Gastroesophageal sphincter (tissue), 4 donors: ENCODE measurements at regions not wholly inside any gene's neighbourhood (a gene's known extent, or its start where the extent isn't known, plus 50 kb on each side); places are given as distances from the start of the nearest gene placed in this dataset.

Source experiments
- ATAC-seq: fragments of 150-250 bp; one replicate; pipeline ENCODE4 v1.9.1; 2016; ENCODE audit warnings: mild to moderate bottlenecking, moderate library complexity
- H3K27ac ChIP-seq, 4 donors: fragments of 200-600 bp; sonication (generic) in 3 of 4; 1 replicate in 3 of 4; 2 replicates in 1 of 4; pipeline ENCODE4 v1.5.1; 2016 to 2019
- H3K27me3 ChIP-seq: fragments of 200-600 bp; sonication (generic); one replicate; pipeline ENCODE4 v1.5.1; 2019
- H3K36me3 ChIP-seq, 2 donors: fragments of 200-600 bp; sonication (generic); one replicate each; pipeline ENCODE4 v1.5.1; 2019; ENCODE audit warnings: control low read depth in 1 of 2
- H3K4me1 ChIP-seq, 3 donors: fragments of 200-600 bp; sonication (generic); 1 replicate in 2 of 3; 2 replicates in 1 of 3; pipeline ENCODE4 v1.5.1; 2016 to 2019; ENCODE audit warnings: control low read depth in 2 of 3
- H3K4me3 ChIP-seq, 2 donors: fragments of 200-600 bp; sonication (generic); one replicate each; pipeline ENCODE4 v1.5.1; 2019; ENCODE audit warnings: mild to moderate bottlenecking in 1 of 2, moderate library complexity in 1 of 2
- H3K9me3 ChIP-seq, 3 donors: fragments of 200-600 bp; sonication (generic); one replicate each; pipeline ENCODE4 v1.5.1; 2017 to 2019; ENCODE audit warnings: control low read depth in 2 of 3
- EP300 ChIP-seq: sonication (generic); formaldehyde crosslinking; IDR thresholded peaks from one replicate; pipeline ENCODE4 v1.6.1; 2017; ENCODE audit warnings: antibody characterized with exemption, mild to moderate bottlenecking
- POLR2A ChIP-seq, 2 donors: fragments of 450-650 bp; IDR thresholded peaks; one replicate each; pipeline ENCODE4 v1.6.1; 2017; ENCODE audit warnings: antibody characterized with exemption in 2 of 2, mild to moderate bottlenecking in 2 of 2, moderate library complexity in 1 of 2
- POLR2AphosphoS5 ChIP-seq: sonication (generic); formaldehyde crosslinking; IDR thresholded peaks from one replicate; pipeline ENCODE4 v1.6.1; 2017; ENCODE audit warnings: antibody characterized with exemption
- WGBS, 2 donors: methylation state at CpG; one replicate each; pipeline ENCODE4 v1.1.5; 2018; ENCODE audit warnings: low coverage in 1 of 2; 5-methylcytosine and 5-hydroxymethylcytosine counted together
- TF ChIP-seq, protein P1 (sequence below), 4 experiments: fragments of 200-600 bp in 2 of 4; fragments of 450-650 bp in 2 of 4; sonication (generic) in 1 of 4; IDR thresholded peaks; one replicate each; pipeline ENCODE4 v1.5.1; 2017 to 2019; ENCODE audit warnings: antibody characterized with exemption in 4 of 4, mild to moderate bottlenecking in 2 of 4, moderate library complexity in 2 of 4

DNA sequence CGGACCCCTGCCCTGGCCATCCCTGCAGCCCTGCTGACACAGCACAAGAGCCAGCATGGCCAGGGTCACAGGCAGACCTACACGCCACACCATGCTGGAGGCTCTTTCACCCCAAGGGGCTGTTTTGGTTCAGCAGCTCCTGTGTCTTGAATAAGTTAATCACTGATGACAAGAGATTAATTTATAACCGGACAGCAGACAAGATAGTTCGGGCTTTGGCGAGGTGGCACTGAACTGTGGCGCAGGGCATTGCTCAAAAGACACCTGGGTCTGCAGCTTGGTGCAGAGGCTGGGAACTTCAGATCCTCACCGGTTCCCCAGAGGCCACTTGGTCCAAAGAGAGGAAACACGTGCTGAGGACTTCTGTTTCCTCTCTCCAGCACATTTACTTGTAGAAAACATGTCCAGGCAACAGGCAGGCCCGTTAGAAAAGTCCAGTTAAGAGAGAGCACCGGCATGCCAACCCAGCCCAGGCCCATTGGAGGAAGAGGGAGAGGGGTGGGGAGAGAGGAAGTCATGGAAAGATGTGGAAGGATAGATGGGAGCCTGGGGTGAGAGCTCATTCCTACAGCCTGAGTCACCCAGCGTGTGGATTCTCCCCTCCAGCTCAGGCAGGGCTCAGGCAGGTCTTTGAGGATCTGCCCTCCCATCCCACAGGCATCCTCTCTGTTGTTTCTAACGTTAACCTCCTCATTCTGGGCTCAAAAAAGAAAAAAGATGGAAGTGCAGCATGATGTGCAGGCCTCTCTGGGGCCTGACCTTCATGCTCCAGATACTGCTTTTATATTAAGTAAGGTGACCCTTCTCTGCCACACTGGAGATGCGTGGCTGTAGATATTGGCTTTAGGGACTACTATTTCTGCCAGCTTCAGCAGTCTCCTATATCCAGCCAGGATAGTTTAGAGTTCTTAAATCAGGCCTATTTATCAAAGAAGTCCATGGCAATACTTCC lies 80.0 kb upstream of the HNF1B start:
- no peaks in the 10 kb centered on the region for H3K36me3 ChIP-seq
- H3K4me1 ChIP-seq = no peaks in the 10 kb centered on the region
- TF ChIP-seq POLR2AphosphoS5 = no peak
- TF ChIP-seq, protein P1, sequence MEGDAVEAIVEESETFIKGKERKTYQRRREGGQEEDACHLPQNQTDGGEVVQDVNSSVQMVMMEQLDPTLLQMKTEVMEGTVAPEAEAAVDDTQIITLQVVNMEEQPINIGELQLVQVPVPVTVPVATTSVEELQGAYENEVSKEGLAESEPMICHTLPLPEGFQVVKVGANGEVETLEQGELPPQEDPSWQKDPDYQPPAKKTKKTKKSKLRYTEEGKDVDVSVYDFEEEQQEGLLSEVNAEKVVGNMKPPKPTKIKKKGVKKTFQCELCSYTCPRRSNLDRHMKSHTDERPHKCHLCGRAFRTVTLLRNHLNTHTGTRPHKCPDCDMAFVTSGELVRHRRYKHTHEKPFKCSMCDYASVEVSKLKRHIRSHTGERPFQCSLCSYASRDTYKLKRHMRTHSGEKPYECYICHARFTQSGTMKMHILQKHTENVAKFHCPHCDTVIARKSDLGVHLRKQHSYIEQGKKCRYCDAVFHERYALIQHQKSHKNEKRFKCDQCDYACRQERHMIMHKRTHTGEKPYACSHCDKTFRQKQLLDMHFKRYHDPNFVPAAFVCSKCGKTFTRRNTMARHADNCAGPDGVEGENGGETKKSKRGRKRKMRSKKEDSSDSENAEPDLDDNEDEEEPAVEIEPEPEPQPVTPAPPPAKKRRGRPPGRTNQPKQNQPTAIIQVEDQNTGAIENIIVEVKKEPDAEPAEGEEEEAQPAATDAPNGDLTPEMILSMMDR (IDR thresholded peaks at IDR 0.05) = no peak
- TF ChIP-seq EP300 = no peak
- TF ChIP-seq POLR2A (IDR thresholded peaks at IDR 0.05) = no peak
- no peaks in the 10 kb centered on the region for H3K9me3 ChIP-seq
- 57 to 61% methylated on average over 5 to 11 of the region's 13 CpGs for WGBS, 2 donors
- H3K4me3 ChIP-seq = no peak overlapping the region
- no peak overlapping the region for H3K27ac ChIP-seq
- peaks cover 10% of the 10 kb centered on the region for H3K27me3 ChIP-seq
- ATAC-seq = no peak

DNA sequence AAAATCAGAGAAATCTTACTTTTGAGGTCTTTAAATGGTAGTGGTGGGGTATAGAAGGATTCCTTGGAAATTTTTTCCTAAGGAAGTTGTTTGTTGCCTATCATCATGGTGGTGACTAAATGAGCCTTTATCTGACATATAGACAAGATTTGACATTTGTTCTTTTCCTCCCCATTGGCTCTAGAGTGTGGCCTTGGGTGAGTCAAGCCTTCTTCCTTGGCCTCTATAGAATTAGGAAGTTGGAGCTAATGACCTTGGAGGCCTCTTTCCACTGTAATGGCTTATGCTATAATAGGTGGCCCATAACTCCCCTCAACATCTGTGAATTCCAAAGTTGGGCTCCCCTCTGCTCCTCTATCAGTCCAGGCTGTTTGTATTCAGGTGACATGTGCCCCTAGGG lies 79.1 kb upstream of the HNF1B start:
- ATAC-seq = no peak
- peaks cover 10% of the 10 kb centered on the region for H3K27me3 ChIP-seq
- no peaks in the 10 kb centered on the region for H3K9me3 ChIP-seq
- H3K4me1 ChIP-seq = no peaks in the 10 kb centered on the region
- no peak overlapping the region for H3K27ac ChIP-seq
- TF ChIP-seq POLR2A (IDR thresholded peaks at IDR 0.05) (no peak), EP300 (no peak), POLR2AphosphoS5 (no peak)
- TF ChIP-seq, protein P1 (IDR thresholded peaks at IDR 0.05) = no peak
- no peaks in the 10 kb centered on the region for H3K36me3 ChIP-seq
- no peak overlapping the region for H3K4me3 ChIP-seq

DNA sequence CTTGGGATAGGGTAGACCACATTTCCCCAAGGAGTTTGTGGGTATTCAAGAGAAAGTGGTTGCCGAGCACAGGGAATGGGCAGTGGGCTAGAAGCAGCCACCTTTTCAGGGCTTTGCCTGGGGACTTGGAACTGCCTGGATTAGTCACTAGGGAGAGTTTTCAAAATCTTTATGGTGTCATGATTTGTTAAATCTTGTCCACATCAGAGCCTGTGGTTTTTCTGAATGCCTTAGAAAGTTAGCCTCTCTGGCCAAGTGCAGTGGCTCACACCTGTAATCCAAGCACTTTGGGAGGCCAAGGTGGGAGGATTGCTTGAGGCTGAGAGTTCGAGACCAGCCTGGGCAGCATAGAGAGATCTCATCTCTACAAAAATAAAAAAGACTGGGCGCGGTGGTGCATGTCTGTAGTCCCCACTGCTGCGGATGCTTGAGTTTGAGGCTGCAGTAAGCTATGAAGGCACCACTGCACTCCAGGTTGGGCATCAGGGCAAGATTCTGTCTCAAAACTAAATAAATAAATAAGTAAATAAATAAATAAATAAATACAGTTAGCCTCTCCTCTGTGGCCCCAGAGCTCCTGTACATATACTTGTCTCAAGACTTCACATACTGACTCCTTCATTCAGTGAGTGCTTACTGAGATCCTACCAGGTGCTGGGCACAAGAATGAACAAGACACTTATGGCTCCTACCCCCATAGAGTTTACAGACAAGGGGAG lies 76.3 kb upstream of the HNF1B start:
- Histone ChIP-seq H3K27ac (no peak overlapping the region), H3K27me3 (peaks cover 15% of the 10 kb centered on the region), H3K4me1 (no peaks in the 10 kb centered on the region), H3K36me3 (no peaks in the 10 kb centered on the region), H3K9me3 (no peaks in the 10 kb centered on the region), H3K4me3 (no peak overlapping the region)
- TF ChIP-seq EP300 (no peak), POLR2A (IDR thresholded peaks at IDR 0.05) (no peak), POLR2AphosphoS5 (no peak)
- TF ChIP-seq, protein P1 (IDR thresholded peaks at IDR 0.05) = no peak
- WGBS, 2 donors = 80 to 90% methylated on average over 3 to 5 of the region's 5 CpGs
- no peak for ATAC-seq

DNA sequence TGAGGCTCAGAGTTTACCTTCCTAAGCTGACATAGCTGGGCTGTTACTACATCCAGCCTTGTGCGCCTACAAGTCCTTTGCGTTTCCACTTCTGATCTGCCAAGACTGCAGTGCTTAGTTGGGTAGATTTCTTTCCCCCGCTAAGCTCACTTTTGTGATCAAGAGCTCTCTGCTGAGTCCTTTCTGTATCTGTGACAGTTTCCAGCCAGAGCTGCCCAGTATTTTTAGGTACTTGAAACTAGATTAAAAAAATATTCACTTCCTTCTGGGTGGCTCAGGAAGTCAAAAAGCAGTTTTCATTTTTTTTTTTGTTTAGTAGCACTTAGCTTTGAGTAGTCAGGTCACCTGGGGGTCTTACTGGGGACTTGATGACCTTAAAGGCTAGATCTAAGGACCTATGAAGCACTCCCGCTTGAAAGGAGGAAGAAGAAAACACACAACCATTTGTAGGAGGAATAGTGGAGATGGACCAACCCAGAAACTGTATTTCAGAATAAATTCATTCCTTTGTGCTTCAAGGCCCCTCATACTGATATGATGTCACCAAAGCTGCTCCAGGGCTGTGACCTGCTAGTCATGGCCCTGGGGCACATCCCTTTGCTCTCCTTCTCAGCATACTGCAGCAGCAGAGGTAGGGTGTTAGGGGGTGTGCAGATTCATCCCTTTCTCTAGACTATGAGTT lies 75.6 kb upstream of the HNF1B start:
- no peaks in the 10 kb centered on the region for H3K36me3 ChIP-seq
- peaks cover 18% of the 10 kb centered on the region for H3K27me3 ChIP-seq
- H3K4me1 ChIP-seq = no peaks in the 10 kb centered on the region
- H3K4me3 ChIP-seq = no peak overlapping the region
- no peak for ATAC-seq
- H3K27ac ChIP-seq = no peak overlapping the region
- TF ChIP-seq POLR2A (IDR thresholded peaks at IDR 0.05) (no peak), EP300 (no peak), POLR2AphosphoS5 (no peak)
- TF ChIP-seq, protein P1 (IDR thresholded peaks at IDR 0.05) = no peak
- H3K9me3 ChIP-seq = no peaks in the 10 kb centered on the region
- WGBS, 2 donors = 56 to 70% methylated on average over 2 to 4 of the region's 4 CpGs
